IPS-20b (cell line): ENCODE measurements at regions not wholly inside any gene's neighbourhood (a gene's known extent, or its start where the extent isn't known, plus 50 kb on each side); places are given as distances from the start of the nearest gene placed in this dataset.

Experiments used
- H3K27ac ChIP-seq: one replicate; pipeline ENCODE4 v1.5.1; 2013; ENCODE audit warnings: low read length
- H3K27me3 ChIP-seq: 2 replicates; pipeline ENCODE4 v1.6.1; 2013; ENCODE audit warnings: mild to moderate bottlenecking, low read length, inconsistent platforms; ENCODE audit not compliant: insufficient read depth
- H3K36me3 ChIP-seq: 2 replicates; pipeline ENCODE4 v1.6.1; 2013; ENCODE audit warnings: low read depth, mild to moderate bottlenecking, inconsistent platforms, low read length, moderate library complexity; ENCODE audit not compliant: insufficient read depth
- H3K4me1 ChIP-seq: 2 replicates; pipeline ENCODE4 v1.6.1; 2013; ENCODE audit warnings: mild to moderate bottlenecking, control low read depth, inconsistent platforms, low read length, moderate library complexity; ENCODE audit not compliant: insufficient read depth
- H3K4me3 ChIP-seq: 2 replicates; pipeline ENCODE4 v1.5.1; 2013; ENCODE audit warnings: mild to moderate bottlenecking, low read length, inconsistent platforms
- H3K9ac ChIP-seq: 2 replicates; pipeline ENCODE4 v1.6.1; 2013; ENCODE audit warnings: low read depth, mild to moderate bottlenecking, inconsistent platforms, low read length, moderate library complexity
- H3K9me3 ChIP-seq: 2 replicates; pipeline ENCODE4 v1.6.1; 2013; ENCODE audit warnings: mild to moderate bottlenecking, low read depth, low read length, inconsistent platforms; ENCODE audit not compliant: insufficient read depth

DNA sequence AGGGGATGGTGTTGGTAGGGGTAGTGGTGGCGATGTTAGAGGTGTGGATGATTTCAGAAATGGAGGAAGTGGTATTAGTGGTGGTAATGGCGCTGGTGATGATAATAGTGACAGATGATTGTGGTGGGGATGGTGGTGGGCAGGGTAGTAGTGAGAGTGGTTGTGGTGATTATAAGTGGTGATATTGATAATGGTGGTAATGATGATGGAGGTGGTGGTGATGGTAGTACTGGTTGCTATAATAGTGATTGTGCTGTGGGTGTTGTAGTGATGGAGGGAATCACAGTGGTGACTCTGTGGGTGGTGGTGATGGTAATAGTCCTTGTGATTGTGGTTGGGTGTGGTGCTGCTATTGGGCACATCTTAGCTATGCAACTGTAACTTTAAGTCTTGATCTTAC lies 61.6 kb upstream of the TBX20 start:
- H3K4me3 ChIP-seq: no peak overlapping the region
- no peaks in the 10 kb centered on the region for H3K9me3 ChIP-seq
- no peak overlapping the region for H3K9ac ChIP-seq
- H3K4me1 ChIP-seq: no peaks in the 10 kb centered on the region
- no peaks in the 10 kb centered on the region for H3K36me3 ChIP-seq
- no peak overlapping the region for H3K27ac ChIP-seq
- H3K27me3 ChIP-seq: no peaks in the 10 kb centered on the region

DNA sequence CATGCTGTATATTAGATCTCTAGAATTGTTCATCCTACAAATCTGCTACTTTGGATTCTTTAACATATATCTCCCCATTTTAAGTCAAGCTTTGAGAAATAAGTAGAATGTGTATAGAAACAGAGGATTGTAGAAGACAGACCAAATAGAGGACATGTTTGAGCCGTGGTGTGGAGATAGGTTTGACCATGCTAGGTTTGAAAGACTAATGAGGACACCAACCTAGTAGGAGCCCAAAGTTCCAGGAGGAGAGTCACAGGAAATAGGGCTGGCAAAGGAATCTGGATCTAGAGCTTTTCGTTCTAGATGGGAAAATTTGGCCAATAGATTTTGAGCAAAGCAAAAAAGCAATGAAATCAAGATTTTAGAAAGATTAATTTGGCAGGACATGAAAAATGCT lies 60.5 kb upstream of the TBX20 start:
- Histone ChIP-seq H3K4me3 (no peak overlapping the region), H3K4me1 (no peaks in the 10 kb centered on the region), H3K27me3 (no peaks in the 10 kb centered on the region), H3K9me3 (no peaks in the 10 kb centered on the region), H3K27ac (no peak overlapping the region), H3K9ac (no peak overlapping the region), H3K36me3 (no peaks in the 10 kb centered on the region)

DNA sequence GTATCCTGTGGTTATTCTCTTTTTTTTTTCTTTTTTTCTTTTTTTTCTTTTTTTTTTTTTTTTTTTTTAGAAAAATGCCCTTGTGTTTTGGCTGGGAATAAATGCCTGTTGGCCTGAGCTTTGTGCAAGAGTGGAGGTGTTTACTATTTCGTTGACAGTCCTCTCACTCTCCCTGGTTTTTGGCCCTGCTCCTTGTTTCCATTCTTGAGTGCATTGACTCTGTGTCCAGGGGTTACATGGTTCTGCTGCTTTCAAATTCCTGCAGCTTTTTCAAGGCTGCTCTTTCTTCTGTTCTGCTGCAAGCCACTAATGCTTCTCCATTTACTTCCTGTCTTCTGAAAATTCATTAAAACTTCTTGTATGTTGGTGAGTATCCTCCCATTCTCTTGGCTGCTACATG lies 59.7 kb upstream of the TBX20 start:
- Histone ChIP-seq H3K9ac (no peak overlapping the region), H3K36me3 (no peaks in the 10 kb centered on the region), H3K9me3 (no peaks in the 10 kb centered on the region), H3K4me1 (no peaks in the 10 kb centered on the region), H3K27ac (no peak overlapping the region), H3K27me3 (no peaks in the 10 kb centered on the region), H3K4me3 (no peak overlapping the region)
